GM12865 (cell line): ENCODE measurements at regions not wholly inside any gene's neighbourhood (a gene's known extent, or its start where the extent isn't known, plus 50 kb on each side); places are given as distances from the start of the nearest gene placed in this dataset.

Source experiments
- DNase-seq: peaks from one replicate; pipeline ENCODE4 v3.0.0; 2010; ENCODE audit warnings: low read depth
- H3K4me3 ChIP-seq: 2 replicates; pipeline ENCODE4 v1.5.1; 2011; ENCODE audit warnings: mild to moderate bottlenecking, low read depth, low read length, control low read depth
- TF ChIP-seq, protein P1 (sequence below): IDR thresholded peaks from 2 replicates; pipeline ENCODE4 v1.5.1; 2011; ENCODE audit warnings: low read length, control low read depth, low read depth, inconsistent platforms; ENCODE audit not compliant: insufficient read depth; ENCODE audit errors: missing control alignments

- DNase-seq: no peak
- TF ChIP-seq, protein P1, sequence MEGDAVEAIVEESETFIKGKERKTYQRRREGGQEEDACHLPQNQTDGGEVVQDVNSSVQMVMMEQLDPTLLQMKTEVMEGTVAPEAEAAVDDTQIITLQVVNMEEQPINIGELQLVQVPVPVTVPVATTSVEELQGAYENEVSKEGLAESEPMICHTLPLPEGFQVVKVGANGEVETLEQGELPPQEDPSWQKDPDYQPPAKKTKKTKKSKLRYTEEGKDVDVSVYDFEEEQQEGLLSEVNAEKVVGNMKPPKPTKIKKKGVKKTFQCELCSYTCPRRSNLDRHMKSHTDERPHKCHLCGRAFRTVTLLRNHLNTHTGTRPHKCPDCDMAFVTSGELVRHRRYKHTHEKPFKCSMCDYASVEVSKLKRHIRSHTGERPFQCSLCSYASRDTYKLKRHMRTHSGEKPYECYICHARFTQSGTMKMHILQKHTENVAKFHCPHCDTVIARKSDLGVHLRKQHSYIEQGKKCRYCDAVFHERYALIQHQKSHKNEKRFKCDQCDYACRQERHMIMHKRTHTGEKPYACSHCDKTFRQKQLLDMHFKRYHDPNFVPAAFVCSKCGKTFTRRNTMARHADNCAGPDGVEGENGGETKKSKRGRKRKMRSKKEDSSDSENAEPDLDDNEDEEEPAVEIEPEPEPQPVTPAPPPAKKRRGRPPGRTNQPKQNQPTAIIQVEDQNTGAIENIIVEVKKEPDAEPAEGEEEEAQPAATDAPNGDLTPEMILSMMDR: no peak
- H3K4me3 ChIP-seq: no peak overlapping the region
These were observed 201.3 kb downstream of the TEX29 start for GRCh38 chr13:111521691-111522229.

DNA sequence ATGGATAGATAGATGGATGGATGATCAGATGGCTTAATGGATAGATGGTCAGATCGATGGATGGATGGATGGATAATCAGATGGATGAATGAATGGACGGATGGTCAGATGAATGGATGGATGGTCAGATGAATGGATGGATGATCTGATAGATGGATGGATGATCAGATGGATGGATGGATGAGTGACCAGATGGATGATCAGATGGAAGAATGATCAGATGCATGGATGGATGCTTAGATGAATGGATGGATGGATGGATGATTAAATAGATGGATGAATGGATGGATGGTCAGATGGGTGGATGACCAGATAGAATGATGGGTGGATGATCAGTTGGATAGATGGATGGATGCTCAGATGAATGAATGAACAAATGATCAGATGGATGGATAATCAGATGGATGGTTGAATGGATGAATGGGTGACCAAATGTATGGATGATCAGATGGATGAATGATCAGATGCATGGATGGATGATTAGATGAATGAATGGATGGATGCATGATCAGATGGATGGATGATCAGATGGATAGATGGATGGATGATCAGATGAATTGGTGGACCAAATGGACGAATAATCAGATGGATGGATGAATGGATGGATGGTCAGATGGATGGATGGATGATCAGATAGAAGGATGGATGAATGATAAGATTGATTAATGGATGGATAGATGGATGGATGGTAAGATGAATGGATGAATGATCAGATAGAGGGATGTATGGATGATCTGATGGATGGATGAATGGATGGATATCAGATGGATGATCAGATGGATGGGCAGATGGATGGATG lies 205.1 kb downstream of the TEX29 start:
- TF ChIP-seq, protein P1: no peak
- no peak for DNase-seq
- H3K4me3 ChIP-seq: no peak overlapping the region

DNA sequence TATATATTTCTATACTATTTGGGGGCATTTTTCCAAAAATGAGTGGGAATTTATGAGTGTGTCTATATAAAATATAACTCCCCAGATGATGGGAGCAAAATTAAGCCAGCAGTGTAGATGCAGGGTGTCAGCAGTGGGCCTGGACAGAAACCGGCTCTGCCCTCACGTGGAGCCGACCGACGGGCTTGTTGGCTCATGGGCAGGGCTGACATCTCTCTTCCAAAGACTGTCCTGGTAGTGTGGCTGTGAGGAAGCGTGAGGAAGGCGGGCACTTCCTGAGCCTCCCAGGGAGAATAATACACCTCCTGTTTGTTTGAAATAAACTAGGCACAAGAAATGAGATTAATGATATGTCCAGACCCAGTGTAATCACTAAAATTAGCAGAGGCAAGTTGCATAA lies 206.5 kb downstream of the TEX29 start:
- no peak for DNase-seq
- H3K4me3 ChIP-seq: no peak overlapping the region
- TF ChIP-seq, protein P1: no peak

DNA sequence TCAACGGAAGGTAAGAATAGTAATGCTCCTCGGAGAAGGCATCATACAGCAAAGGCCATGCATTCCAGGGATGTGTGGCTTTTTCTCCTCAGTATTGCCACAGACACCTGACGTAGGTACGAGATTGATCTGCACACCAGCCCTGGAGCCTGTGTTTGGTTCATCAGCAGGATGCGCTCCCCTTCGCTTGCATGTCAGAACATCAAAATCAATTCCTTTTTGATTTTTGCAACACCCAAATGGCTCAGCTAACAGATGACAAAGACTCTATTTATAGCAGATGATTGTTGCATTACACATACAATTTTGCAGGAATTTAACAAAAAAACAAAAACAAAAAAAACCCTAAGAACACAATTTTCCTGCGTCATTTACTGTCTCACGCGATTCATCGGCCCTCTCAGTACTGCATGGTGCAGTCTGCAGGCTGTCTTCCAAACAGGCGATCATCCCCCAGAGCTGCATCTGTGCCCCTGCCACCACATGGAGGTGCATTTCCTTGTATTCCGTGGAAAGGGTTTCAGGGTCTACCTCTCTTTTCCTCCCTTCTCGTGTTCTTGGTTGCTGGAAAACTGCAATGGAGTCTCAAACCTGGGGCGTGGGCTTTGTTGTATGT lies 207.3 kb downstream of the TEX29 start:
- no peak overlapping the region for H3K4me3 ChIP-seq
- TF ChIP-seq, protein P1: no peak
- no peak for DNase-seq

- TF ChIP-seq, protein P1: no peak
- no peak overlapping the region for H3K4me3 ChIP-seq
- DNase-seq: no peak
These were observed 208.1 kb downstream of the TEX29 start for GRCh38 chr13:111528513-111528912.

DNA sequence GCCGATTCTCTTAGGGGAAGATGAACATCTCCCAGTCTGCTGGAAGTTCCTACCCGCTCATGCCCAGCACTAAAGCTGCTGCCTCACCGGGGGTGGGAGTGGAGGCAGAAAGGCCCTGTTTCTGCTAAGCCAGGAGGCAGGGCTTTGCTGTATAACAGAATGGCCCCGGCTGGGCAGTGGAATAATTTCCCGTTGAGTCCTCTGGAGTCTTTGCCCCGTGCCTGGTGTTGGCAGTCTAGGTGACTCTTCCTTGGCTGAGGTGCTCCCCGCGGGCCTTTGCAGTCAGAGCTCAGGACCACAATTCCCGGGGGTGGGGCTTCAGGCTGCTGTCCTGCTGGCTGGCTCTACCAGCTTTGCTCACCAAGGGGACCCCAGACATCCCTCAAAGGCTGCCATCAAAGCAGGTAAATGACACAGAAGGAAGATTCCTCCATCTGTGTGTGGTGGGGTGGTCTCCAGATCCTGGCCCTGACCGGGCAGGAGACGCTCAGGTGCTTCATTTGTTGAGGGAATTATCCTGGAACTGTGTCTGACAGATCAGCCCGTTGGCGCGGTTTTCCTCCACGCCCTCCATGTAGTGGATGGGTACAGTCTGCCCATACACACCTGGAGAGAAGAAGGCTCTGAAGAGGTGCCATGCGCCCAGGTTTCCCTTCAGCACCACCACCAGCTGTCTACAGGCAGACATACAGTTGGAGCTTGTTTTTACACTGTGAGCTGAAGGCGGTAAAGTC lies 209.9 kb downstream of the TEX29 start:
- no peak overlapping the region for H3K4me3 ChIP-seq
- no peak for DNase-seq
- TF ChIP-seq, protein P1: no peak
